ENCODE measurements at regions not wholly inside any gene's neighbourhood (a gene's known extent, or its start where the extent isn't known, plus 50 kb on each side); places are given as distances from the start of the nearest gene placed in this dataset.
"Not testable (repeated sequence)": the region's sequence is repeated elsewhere in the genome, so short reads cannot be mapped to it uniquely, and the experiment has no call there.

- H4K5ac ChIP-seq (ENCODE audit: low read depth, low read length); BruUV-seq (replicated peaks); H3K9me1 ChIP-seq (ENCODE audit: insufficient read depth, low read length); H3K18ac ChIP-seq (ENCODE audit: low read depth, low read length); CTCF ChIA-PET; H3K36me3 ChIP-seq (ENCODE audit: control insufficient read depth, insufficient read depth, low read length); H2AFZ ChIP-seq (replicated peaks; ENCODE audit: low read length, poor library complexity); H2BK15ac ChIP-seq (ENCODE audit: low read depth, low read length); H3K56ac ChIP-seq (ENCODE audit: extremely low read depth, insufficient read depth, low read length); H2BK120ac ChIP-seq (ENCODE audit: low read depth, low read length); H2BK5ac ChIP-seq (ENCODE audit: low read depth, low read length, poor library complexity, severe bottlenecking); H2BK20ac ChIP-seq (ENCODE audit: low read depth, low read length); H3K4me1 ChIP-seq (ENCODE audit: control insufficient read depth, insufficient read depth, low read length); H3K9me3 ChIP-seq (ENCODE audit: control insufficient read depth, insufficient read depth, low read length); H3K23ac ChIP-seq (ENCODE audit: low read depth, low read length); in situ Hi-C loops (cut with MboI; ENCODE audit: low sequenced_read_pairs); H3K14ac ChIP-seq (replicated peaks; ENCODE audit: low read depth, low read length); dilution Hi-C loops (cut with HindIII; ENCODE audit: low sequenced_read_pairs, unreplicated experiment); H2AK9ac ChIP-seq (replicated peaks; ENCODE audit: low read depth, low read length, poor library complexity); H4K91ac ChIP-seq (ENCODE audit: insufficient read depth, low read depth, low read length); H3K4me2 ChIP-seq (ENCODE audit: low read depth, low read length); H3K79me1 ChIP-seq (ENCODE audit: low read depth in 1 of 2, low read length in 2 of 2); H4K8ac ChIP-seq (ENCODE audit: low read depth in 2 of 2, low read length in 2 of 2); ATAC-seq (ENCODE audit: low read depth); H2AK5ac ChIP-seq (ENCODE audit: low read depth, low read length); POLR2A ChIA-PET (ENCODE audit: unreplicated experiment); intact Hi-C loops (cut with micrococcal nuclease); H3K9ac ChIP-seq (ENCODE audit: low read depth, low read length); H3K27ac ChIP-seq (ENCODE audit: insufficient read depth, low read length); H3K4ac ChIP-seq (ENCODE audit: low read depth, low read length); H4K20me1 ChIP-seq (ENCODE audit: insufficient read depth, low read length); H3K4me3 ChIP-seq (ENCODE audit: insufficient read depth, low read depth, low read length); DNase-seq; H3K27me3 ChIP-seq (ENCODE audit: control insufficient read depth, insufficient read depth, low read length): not testable (repeated sequence)
- no CpG with 5 or more reads among the region's 1 CpG for WGBS, 2 experiments (ENCODE audit: extremely low coverage in 2 of 2, insufficient read length in 1 of 2)
- TF ChIP-seq MAFK (IDR thresholded peaks at IDR 0.05; ENCODE audit: low read depth, low read length), result peak; percentile 23; the same call in 1 of the 2 replicates
Observed at GRCh38 chr3:86874790-86875189, 116.2 kb downstream of the VGLL3 start.
